ENCODE measurements at regions not wholly inside any gene's neighbourhood (a gene's known extent, or its start where the extent isn't known, plus 50 kb on each side); places are given as distances from the start of the nearest gene placed in this dataset.

DNA sequence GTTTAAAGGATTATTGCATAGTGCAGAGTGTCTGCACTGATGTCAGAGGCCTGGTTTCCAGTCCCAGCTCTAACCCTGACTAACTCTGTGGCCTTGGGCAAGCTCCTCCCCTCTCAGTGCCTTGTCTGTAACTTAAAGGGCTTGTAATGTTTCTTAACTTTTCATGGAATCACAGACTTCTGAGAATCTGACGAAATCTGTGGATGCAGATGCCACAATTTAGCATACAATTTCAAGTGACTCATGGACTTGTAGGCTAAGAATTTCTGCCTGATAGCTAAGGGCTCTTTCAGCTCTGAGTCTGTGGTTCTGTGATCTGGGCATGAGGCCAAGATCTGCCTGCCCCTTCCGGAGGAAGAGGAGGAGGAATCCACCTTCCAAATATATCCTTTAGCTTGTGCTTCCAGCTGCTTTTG is 236.9 kb downstream of the AR start:
- no peak overlapping the region for H3K56ac ChIP-seq (ENCODE audit: low read length)
- DNase-seq, result peak; percentile 72
- no peak overlapping the region for H4K8ac ChIP-seq (ENCODE audit: low read depth, low read length)
- no peak overlapping the region for H3K4me3 ChIP-seq (ENCODE audit: low read length)
- H3K79me1 ChIP-seq (ENCODE audit: low read length), result no peaks in the 10 kb centered on the region
- no peak overlapping the region for H2AK5ac ChIP-seq (ENCODE audit: low read length)
- no peaks in the 10 kb centered on the region for H3K79me2 ChIP-seq (ENCODE audit: control insufficient read depth, insufficient read depth, low read length)
- no peak overlapping the region for H2BK120ac ChIP-seq (ENCODE audit: low read depth, low read length)
- H3K9ac ChIP-seq (ENCODE audit: low read length), result no peak overlapping the region
- H3K4ac ChIP-seq (ENCODE audit: low read depth, low read length), result no peak overlapping the region
- no peak overlapping the region for H3K23ac ChIP-seq (ENCODE audit: low read length)
- no peak overlapping the region for H4K5ac ChIP-seq (ENCODE audit: low read length)
- no peak overlapping the region for H3K18ac ChIP-seq (ENCODE audit: low read length)
- H2BK15ac ChIP-seq (replicated peaks; ENCODE audit: low read depth), result no peak overlapping the region
- H3K27ac ChIP-seq (ENCODE audit: low read depth, low read length), result no peak overlapping the region
- H3K36me3 ChIP-seq (ENCODE audit: control insufficient read depth, insufficient read depth, low read length), result no peaks in the 10 kb centered on the region
- WGBS (ENCODE audit: extremely low coverage, insufficient coverage, low lambda C conversion rate), result no CpG with 5 or more reads among the region's 2 CpGs
- H2BK5ac ChIP-seq (ENCODE audit: low read length), result no peak overlapping the region
- no peaks in the 10 kb centered on the region for H3K4me1 ChIP-seq (ENCODE audit: control insufficient read depth, low read depth, low read length)
- no peaks in the 10 kb centered on the region for H3K27me3 ChIP-seq (ENCODE audit: insufficient read depth, low read length, poor library complexity)
- H3K4me2 ChIP-seq (ENCODE audit: low read length), result no peak overlapping the region

DNA sequence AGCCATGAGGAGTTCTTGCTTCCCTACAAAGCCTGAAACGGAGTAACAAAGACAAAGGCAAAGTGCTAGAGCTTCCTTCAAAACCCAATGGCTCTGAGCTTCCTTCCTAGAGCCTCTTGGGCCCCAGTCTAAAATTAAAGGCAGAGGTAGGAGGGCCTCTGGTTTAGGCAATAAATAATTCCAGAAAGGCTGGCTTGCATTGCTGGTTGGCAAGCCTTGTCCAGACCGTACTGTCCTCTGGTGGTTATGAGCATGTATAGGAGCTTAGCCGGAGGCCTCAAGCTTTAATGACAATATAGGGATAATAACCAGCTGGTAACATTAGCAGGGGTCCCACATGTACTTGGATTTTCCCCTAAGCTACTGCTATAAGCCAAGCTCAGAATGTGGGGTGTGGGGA is 237.3 kb downstream of the AR start:
- H3K36me3 ChIP-seq (ENCODE audit: control insufficient read depth, insufficient read depth, low read length), result no peaks in the 10 kb centered on the region
- H2BK15ac ChIP-seq (replicated peaks; ENCODE audit: low read depth), result no peak overlapping the region
- no peak overlapping the region for H3K23ac ChIP-seq (ENCODE audit: low read length)
- no peak overlapping the region for H3K4ac ChIP-seq (ENCODE audit: low read depth, low read length)
- no peak for DNase-seq
- no peak overlapping the region for H3K18ac ChIP-seq (ENCODE audit: low read length)
- no peaks in the 10 kb centered on the region for H3K4me1 ChIP-seq (ENCODE audit: control insufficient read depth, low read depth, low read length)
- H4K8ac ChIP-seq (ENCODE audit: low read depth, low read length), result no peak overlapping the region
- no peak overlapping the region for H2AK5ac ChIP-seq (ENCODE audit: low read length)
- no peak overlapping the region for H3K9ac ChIP-seq (ENCODE audit: low read length)
- no peak overlapping the region for H3K56ac ChIP-seq (ENCODE audit: low read length)
- no peak overlapping the region for H2BK120ac ChIP-seq (ENCODE audit: low read depth, low read length)
- WGBS (ENCODE audit: extremely low coverage, insufficient coverage, low lambda C conversion rate), result no CpG with 5 or more reads among the region's 3 CpGs
- H3K27me3 ChIP-seq (ENCODE audit: insufficient read depth, low read length, poor library complexity), result no peaks in the 10 kb centered on the region
- no peak overlapping the region for H2BK5ac ChIP-seq (ENCODE audit: low read length)
- H3K79me1 ChIP-seq (ENCODE audit: low read length), result no peaks in the 10 kb centered on the region
- H3K27ac ChIP-seq (ENCODE audit: low read depth, low read length), result no peak overlapping the region
- H4K5ac ChIP-seq (ENCODE audit: low read length), result no peak overlapping the region
- H3K4me2 ChIP-seq (ENCODE audit: low read length), result no peak overlapping the region
- H3K4me3 ChIP-seq (ENCODE audit: low read length), result no peak overlapping the region
- H3K79me2 ChIP-seq (ENCODE audit: control insufficient read depth, insufficient read depth, low read length), result no peaks in the 10 kb centered on the region

DNA sequence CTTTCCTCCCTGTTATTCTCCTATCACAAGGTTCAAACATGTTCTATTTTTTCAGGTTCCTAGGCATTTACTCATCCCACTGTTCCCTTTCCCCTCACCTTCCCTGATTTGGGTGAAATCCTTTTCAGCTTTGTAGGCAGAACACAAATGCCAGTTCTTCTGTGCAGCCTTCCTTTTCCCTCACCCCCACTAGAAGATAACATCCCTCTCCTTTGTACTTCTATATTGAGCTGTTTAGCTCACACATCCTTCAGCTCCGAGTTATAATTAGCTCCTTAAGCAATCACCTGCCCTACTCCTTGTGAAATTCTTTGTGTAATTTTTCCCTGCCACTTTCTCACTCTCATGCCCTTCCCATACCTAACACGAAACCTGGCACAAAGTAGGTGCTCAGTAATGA is 240.9 kb downstream of the AR start:
- H2BK120ac ChIP-seq (ENCODE audit: low read depth, low read length), result no peak overlapping the region
- H2BK5ac ChIP-seq (ENCODE audit: low read length), result no peak overlapping the region
- WGBS (ENCODE audit: extremely low coverage, insufficient coverage, low lambda C conversion rate), result no CpG with 5 or more reads among the region's 2 CpGs
- no peak overlapping the region for H3K56ac ChIP-seq (ENCODE audit: low read length)
- H3K18ac ChIP-seq (ENCODE audit: low read length), result no peak overlapping the region
- no peak overlapping the region for H3K4me2 ChIP-seq (ENCODE audit: low read length)
- DNase-seq, result no peak
- H3K23ac ChIP-seq (ENCODE audit: low read length), result no peak overlapping the region
- H4K8ac ChIP-seq (ENCODE audit: low read depth, low read length), result no peak overlapping the region
- H3K27ac ChIP-seq (ENCODE audit: low read depth, low read length), result no peak overlapping the region
- H3K4me3 ChIP-seq (ENCODE audit: low read length), result no peak overlapping the region
- no peak overlapping the region for H3K4ac ChIP-seq (ENCODE audit: low read depth, low read length)
- H3K27me3 ChIP-seq (ENCODE audit: insufficient read depth, low read length, poor library complexity), result no peaks in the 10 kb centered on the region
- H2BK15ac ChIP-seq (replicated peaks; ENCODE audit: low read depth), result no peak overlapping the region
- no peak overlapping the region for H3K9ac ChIP-seq (ENCODE audit: low read length)
- H3K4me1 ChIP-seq (ENCODE audit: control insufficient read depth, low read depth, low read length), result no peaks in the 10 kb centered on the region
- no peak overlapping the region for H4K5ac ChIP-seq (ENCODE audit: low read length)
- no peak overlapping the region for H2AK5ac ChIP-seq (ENCODE audit: low read length)
- no peaks in the 10 kb centered on the region for H3K79me1 ChIP-seq (ENCODE audit: low read length)
- no peaks in the 10 kb centered on the region for H3K79me2 ChIP-seq (ENCODE audit: control insufficient read depth, insufficient read depth, low read length)
- H3K36me3 ChIP-seq (ENCODE audit: control insufficient read depth, insufficient read depth, low read length), result no peaks in the 10 kb centered on the region

DNA sequence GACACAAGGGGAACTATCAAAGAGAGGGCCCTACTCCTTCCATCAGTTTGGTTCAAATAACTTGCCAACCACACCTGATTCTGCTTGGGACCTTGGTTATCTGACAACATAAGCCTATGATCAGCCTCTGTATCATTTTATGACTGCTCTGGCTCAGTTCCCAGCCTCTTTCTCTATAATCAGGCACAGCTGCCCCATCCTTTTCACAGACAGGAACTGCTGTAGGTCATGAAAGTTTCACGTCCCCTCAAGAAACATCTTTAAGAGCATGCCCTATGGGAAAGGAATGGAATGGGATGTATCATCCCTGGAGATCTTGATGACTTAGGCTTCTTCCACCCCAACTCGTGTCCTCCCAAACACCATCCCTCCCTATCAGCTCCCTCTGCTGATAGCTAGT is 243.4 kb downstream of the AR start:
- H3K79me2 ChIP-seq (ENCODE audit: control insufficient read depth, insufficient read depth, low read length), result no peaks in the 10 kb centered on the region
- no peak overlapping the region for H4K5ac ChIP-seq (ENCODE audit: low read length)
- H3K4me2 ChIP-seq (ENCODE audit: low read length), result no peak overlapping the region
- no peaks in the 10 kb centered on the region for H3K79me1 ChIP-seq (ENCODE audit: low read length)
- H3K27me3 ChIP-seq (ENCODE audit: insufficient read depth, low read length, poor library complexity), result no peaks in the 10 kb centered on the region
- H4K8ac ChIP-seq (ENCODE audit: low read depth, low read length), result no peak overlapping the region
- DNase-seq, result no peak
- no peak overlapping the region for H2BK15ac ChIP-seq (replicated peaks; ENCODE audit: low read depth)
- H3K18ac ChIP-seq (ENCODE audit: low read length), result no peak overlapping the region
- no peak overlapping the region for H2BK5ac ChIP-seq (ENCODE audit: low read length)
- H2AK5ac ChIP-seq (ENCODE audit: low read length), result no peak overlapping the region
- H3K4me3 ChIP-seq (ENCODE audit: low read length), result no peak overlapping the region
- no peaks in the 10 kb centered on the region for H3K4me1 ChIP-seq (ENCODE audit: control insufficient read depth, low read depth, low read length)
- no peaks in the 10 kb centered on the region for H3K36me3 ChIP-seq (ENCODE audit: control insufficient read depth, insufficient read depth, low read length)
- no peak overlapping the region for H3K27ac ChIP-seq (ENCODE audit: low read depth, low read length)
- H3K23ac ChIP-seq (ENCODE audit: low read length), result no peak overlapping the region
- no peak overlapping the region for H2BK120ac ChIP-seq (ENCODE audit: low read depth, low read length)
- no CpG with 5 or more reads among the region's 2 CpGs for WGBS (ENCODE audit: extremely low coverage, insufficient coverage, low lambda C conversion rate)
- no peak overlapping the region for H3K9ac ChIP-seq (ENCODE audit: low read length)
- H3K56ac ChIP-seq (ENCODE audit: low read length), result no peak overlapping the region
- H3K4ac ChIP-seq (ENCODE audit: low read depth, low read length), result no peak overlapping the region

DNA sequence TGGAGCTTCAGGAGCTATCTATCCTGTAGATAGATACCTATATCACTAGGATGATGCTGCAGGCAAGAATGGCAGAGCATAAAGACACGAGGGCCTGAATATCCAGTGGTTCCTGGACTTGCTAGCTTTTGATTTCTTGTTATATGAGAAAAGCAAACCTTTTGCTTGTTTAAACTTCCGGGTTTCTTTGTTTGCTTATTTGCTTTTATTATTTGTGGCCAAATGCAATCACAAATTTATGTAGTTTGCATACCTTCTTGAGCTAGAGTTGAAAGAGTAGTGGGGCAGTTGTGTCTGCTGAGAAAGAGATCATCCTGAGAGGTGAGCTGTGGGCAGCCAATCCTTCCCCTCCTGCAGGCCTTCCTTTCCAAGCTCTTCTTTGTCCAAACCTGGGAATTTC is 245.7 kb downstream of the AR start:
- Histone ChIP-seq H3K4ac (ENCODE audit: low read depth, low read length) (no peak overlapping the region), H3K4me2 (ENCODE audit: low read length) (no peak overlapping the region), H2AK5ac (ENCODE audit: low read length) (no peak overlapping the region), H3K4me1 (ENCODE audit: control insufficient read depth, low read depth, low read length) (no peaks in the 10 kb centered on the region), H3K79me1 (ENCODE audit: low read length) (no peaks in the 10 kb centered on the region), H3K56ac (ENCODE audit: low read length) (no peak overlapping the region), H2BK15ac (replicated peaks; ENCODE audit: low read depth) (no peak overlapping the region), H3K79me2 (ENCODE audit: control insufficient read depth, insufficient read depth, low read length) (no peaks in the 10 kb centered on the region), H2BK5ac (ENCODE audit: low read length) (no peak overlapping the region), H3K27ac (ENCODE audit: low read depth, low read length) (no peak overlapping the region), H4K5ac (ENCODE audit: low read length) (no peak overlapping the region), H3K9ac (ENCODE audit: low read length) (no peak overlapping the region), H2BK120ac (ENCODE audit: low read depth, low read length) (no peak overlapping the region), H3K27me3 (ENCODE audit: insufficient read depth, low read length, poor library complexity) (no peaks in the 10 kb centered on the region), H4K8ac (ENCODE audit: low read depth, low read length) (no peak overlapping the region), H3K4me3 (ENCODE audit: low read length) (no peak overlapping the region), H3K23ac (ENCODE audit: low read length) (no peak overlapping the region), H3K36me3 (ENCODE audit: control insufficient read depth, insufficient read depth, low read length) (no peaks in the 10 kb centered on the region), H3K18ac (ENCODE audit: low read length) (no peak overlapping the region)
- no peak for DNase-seq
- no CpG with 5 or more reads among the region's 2 CpGs for WGBS (ENCODE audit: extremely low coverage, insufficient coverage, low lambda C conversion rate)

Measured in mesendoderm (in vitro differentiated cells).